ENCODE measurements at regions not wholly inside any gene's neighbourhood (a gene's known extent, or its start where the extent isn't known, plus 50 kb on each side); places are given as distances from the start of the nearest gene placed in this dataset.

GRCh38 chr7:140247559-140247958, 70.8 kb upstream of the KDM7A start:
- no peak overlapping the region for H3K4me2 ChIP-seq (ENCODE audit: low read depth, low read length, poor library complexity, severe bottlenecking)
- H3K9ac ChIP-seq (ENCODE audit: low read depth, low read length, poor library complexity, severe bottlenecking) = no peak overlapping the region
- H2AFZ ChIP-seq (ENCODE audit: low read length) = no peak overlapping the region
- no peaks in the 10 kb centered on the region for H4K20me1 ChIP-seq (ENCODE audit: insufficient read depth, low read length, poor library complexity, severe bottlenecking)
- no peaks in the 10 kb centered on the region for H3F3A ChIP-seq (ENCODE audit: low read depth)
- H3K36me3 ChIP-seq (ENCODE audit: insufficient read depth, low read length) = no peaks in the 10 kb centered on the region
- H3K9me3 ChIP-seq (ENCODE audit: insufficient read depth, low read depth, low read length) = no peaks in the 10 kb centered on the region
- peaks cover 3% of the 10 kb centered on the region for H3K4me1 ChIP-seq (ENCODE audit: insufficient read depth, low read length, poor library complexity, severe bottlenecking)
- no peak overlapping the region for H3K4me3 ChIP-seq (ENCODE audit: low read length, poor library complexity, severe bottlenecking)
- no peaks in the 10 kb centered on the region for H3K79me2 ChIP-seq (ENCODE audit: insufficient read depth, low read length)
- H3K9me2 ChIP-seq (replicated peaks; ENCODE audit: low read depth, low read length) = no peaks in the 10 kb centered on the region
- TF ChIP-seq EZH2phosphoT487 (IDR thresholded peaks at IDR 0.05; ENCODE audit: borderline replicate concordance) (no peak), CTCF (conservative IDR thresholded peaks at IDR 0.05; ENCODE audit: low read length) (no peak)
- no peaks in the 10 kb centered on the region for H3K27me3 ChIP-seq (ENCODE audit: insufficient read depth, low read length, poor library complexity, severe bottlenecking)

GRCh38 chr7:140245611-140246105, 68.9 kb upstream of the KDM7A start:
- Histone ChIP-seq H3K9me2 (replicated peaks; ENCODE audit: low read depth, low read length) (no peaks in the 10 kb centered on the region), H3F3A (ENCODE audit: low read depth) (no peaks in the 10 kb centered on the region), H3K79me2 (ENCODE audit: insufficient read depth, low read length) (no peaks in the 10 kb centered on the region), H3K27me3 (ENCODE audit: insufficient read depth, low read length, poor library complexity, severe bottlenecking) (no peaks in the 10 kb centered on the region), H3K36me3 (ENCODE audit: insufficient read depth, low read length) (no peaks in the 10 kb centered on the region), H3K9ac (ENCODE audit: low read depth, low read length, poor library complexity, severe bottlenecking) (no peak overlapping the region), H3K4me3 (ENCODE audit: low read length, poor library complexity, severe bottlenecking) (no peak overlapping the region), H3K4me2 (ENCODE audit: low read depth, low read length, poor library complexity, severe bottlenecking) (no peak overlapping the region), H3K4me1 (ENCODE audit: insufficient read depth, low read length, poor library complexity, severe bottlenecking) (peaks cover 7% of the 10 kb centered on the region), H4K20me1 (ENCODE audit: insufficient read depth, low read length, poor library complexity, severe bottlenecking) (no peaks in the 10 kb centered on the region), H2AFZ (ENCODE audit: low read length) (no peak overlapping the region), H3K9me3 (ENCODE audit: insufficient read depth, low read depth, low read length) (no peaks in the 10 kb centered on the region)
- TF ChIP-seq CTCF (conservative IDR thresholded peaks at IDR 0.05; ENCODE audit: low read length) = no peak
- no peak for TF ChIP-seq EZH2phosphoT487 (IDR thresholded peaks at IDR 0.05; ENCODE audit: borderline replicate concordance)

- Histone ChIP-seq H3K36me3 (ENCODE audit: insufficient read depth, low read length) (no peaks in the 10 kb centered on the region), H3K9me3 (ENCODE audit: insufficient read depth, low read depth, low read length) (no peaks in the 10 kb centered on the region), H3K9me2 (replicated peaks; ENCODE audit: low read depth, low read length) (no peaks in the 10 kb centered on the region), H2AFZ (ENCODE audit: low read length) (0 out of 2 replicates have a peak overlapping the region, but pooled peaks have one; percentile 32), H3K9ac (ENCODE audit: low read depth, low read length, poor library complexity, severe bottlenecking) (no peak overlapping the region), H3K4me1 (ENCODE audit: insufficient read depth, low read length, poor library complexity, severe bottlenecking) (peaks cover 7% of the 10 kb centered on the region), H3K79me2 (ENCODE audit: insufficient read depth, low read length) (no peaks in the 10 kb centered on the region), H3F3A (ENCODE audit: low read depth) (no peaks in the 10 kb centered on the region), H3K27me3 (ENCODE audit: insufficient read depth, low read length, poor library complexity, severe bottlenecking) (no peaks in the 10 kb centered on the region), H3K4me3 (ENCODE audit: low read length, poor library complexity, severe bottlenecking) (no peak overlapping the region), H3K4me2 (ENCODE audit: low read depth, low read length, poor library complexity, severe bottlenecking) (peak overlapping the region; percentile 6), H4K20me1 (ENCODE audit: insufficient read depth, low read length, poor library complexity, severe bottlenecking) (no peaks in the 10 kb centered on the region)
- TF ChIP-seq CTCF (conservative IDR thresholded peaks at IDR 0.05; ENCODE audit: low read length) (no peak), EZH2phosphoT487 (IDR thresholded peaks at IDR 0.05; ENCODE audit: borderline replicate concordance) (no peak)
Observed at GRCh38 chr7:140242057-140243031, 65.6 kb upstream of the KDM7A start.
